GM19467 (cell line): ENCODE measurements at regions not wholly inside any gene's neighbourhood (a gene's known extent, or its start where the extent isn't known, plus 50 kb on each side); places are given as distances from the start of the nearest gene placed in this dataset.

Experiments
- ATAC-seq: cut with Tn5 transposase; IDR thresholded peaks from one replicate; pipeline ENCODE4 v1.9.1; 2021; ENCODE audit warnings: mild to moderate bottlenecking, moderate library complexity; ENCODE audit not compliant: unreplicated experiment

GRCh38 chr16:64421515-64421914 lies 700.3 kb downstream of the CDH11 start:
- no peak for ATAC-seq

- ATAC-seq: no peak
Measured at GRCh38 chr16:64419832-64420231, 702.0 kb downstream of the CDH11 start.

GRCh38 chr16:64417711-64418227 lies 704.1 kb downstream of the CDH11 start:
- ATAC-seq: no peak

GRCh38 chr16:64416216-64417005 lies 705.5 kb downstream of the CDH11 start:
- ATAC-seq: no peak

GRCh38 chr16:64412578-64413280 lies 709.1 kb downstream of the CDH11 start:
- no peak for ATAC-seq

- no peak for ATAC-seq
Measured at GRCh38 chr16:64410306-64410705, 711.6 kb downstream of the CDH11 start.

- no peak for ATAC-seq
Measured at GRCh38 chr16:64409783-64410210, 712.1 kb downstream of the CDH11 start.

- ATAC-seq: no peak
Measured at GRCh38 chr16:64408699-64409098, 713.2 kb downstream of the CDH11 start.

GRCh38 chr16:64406770-64407181 lies 715.1 kb downstream of the CDH11 start:
- ATAC-seq: no peak

- no peak for ATAC-seq
Measured at GRCh38 chr16:64403352-64403751, 718.5 kb downstream of the CDH11 start.

GRCh38 chr16:64398793-64399192 lies 723.1 kb downstream of the CDH11 start:
- ATAC-seq: no peak

- no peak for ATAC-seq
Measured at GRCh38 chr16:64397945-64398508, 723.8 kb downstream of the CDH11 start.

GRCh38 chr16:64397042-64397441 lies 724.8 kb downstream of the CDH11 start:
- no peak for ATAC-seq

- ATAC-seq: no peak
Measured at GRCh38 chr16:64394061-64394460, 727.8 kb downstream of the CDH11 start.

GRCh38 chr16:64392456-64392855 lies 729.4 kb downstream of the CDH11 start:
- no peak for ATAC-seq

GRCh38 chr16:64391063-64391600 lies 730.7 kb downstream of the CDH11 start:
- ATAC-seq: no peak

GRCh38 chr16:64390102-64390501 lies 731.8 kb downstream of the CDH11 start:
- no peak for ATAC-seq

- no peak for ATAC-seq
Measured at GRCh38 chr16:64384636-64385035, 737.2 kb downstream of the CDH11 start.

- ATAC-seq: no peak
Measured at GRCh38 chr16:64381979-64382378, 739.9 kb downstream of the CDH11 start.

- no peak for ATAC-seq
Measured at GRCh38 chr16:64380751-64381150, 741.1 kb downstream of the CDH11 start.

- no peak for ATAC-seq
Measured at GRCh38 chr16:64375391-64375980, 746.4 kb downstream of the CDH11 start.
